ENCODE measurements at regions not wholly inside any gene's neighbourhood (a gene's known extent, or its start where the extent isn't known, plus 50 kb on each side); places are given as distances from the start of the nearest gene placed in this dataset.

GRCh38 chr18:40687399-40687798 lies 1267.6 kb upstream of the PIK3C3 start:
- no peak for TF ChIP-seq POLR2A (IDR thresholded peaks at IDR 0.05)
- TF ChIP-seq EP300 (IDR thresholded peaks at IDR 0.05) = no peak
- no peak for TF ChIP-seq CTCF (IDR thresholded peaks at IDR 0.05)
- no peak for TF ChIP-seq POLR2AphosphoS5 (IDR thresholded peaks at IDR 0.05)
